SK-N-SH treated with all-trans-retinoic acid at 6 μM for 48 hours (cell line): ENCODE measurements at regions not wholly inside any gene's neighbourhood (a gene's known extent, or its start where the extent isn't known, plus 50 kb on each side); places are given as distances from the start of the nearest gene placed in this dataset.

Experiments
- ATAC-seq: fragments of 200-7000 bp; cut with Tn5 transposase; 3 replicates; pipeline ENCODE4 v1.9.1; 2020; ENCODE audit warnings: mild to moderate bottlenecking, moderate library complexity
- CREB5 ChIP-seq: fragments of 250-450 bp; sonication (Bioruptor Pico); IDR thresholded peaks from 2 replicates; pipeline ENCODE4 v1.5.1; 2020; ENCODE audit warnings: low read depth, mild to moderate bottlenecking, moderate library complexity
- CSDC2 ChIP-seq: fragments of 250-450 bp; sonication (Bioruptor Pico); IDR thresholded peaks from 2 replicates; pipeline ENCODE4 v1.5.0; 2020; ENCODE audit warnings: mild to moderate bottlenecking, moderate library complexity
- CSRNP3 ChIP-seq: fragments of 250-450 bp; sonication (Bioruptor Pico); IDR thresholded peaks from 2 replicates; pipeline ENCODE4 v1.5.1; 2021; ENCODE audit warnings: mild to moderate bottlenecking, moderate library complexity
- ESRRG ChIP-seq: fragments of 250-450 bp; sonication (Bioruptor Pico); IDR thresholded peaks from 2 replicates; pipeline ENCODE4 v1.6.1; 2021; ENCODE audit warnings: mild to moderate bottlenecking
- GLIS3 ChIP-seq: fragments of 250-450 bp; sonication (Bioruptor Pico); IDR thresholded peaks from 2 replicates; pipeline ENCODE4 v1.5.0; 2020; ENCODE audit warnings: mild to moderate bottlenecking, moderate library complexity
- ISL1 ChIP-seq: fragments of 250-450 bp; sonication (Bioruptor Pico); IDR thresholded peaks from 2 replicates; pipeline ENCODE4 v2.1.2; 2022; ENCODE audit warnings: mild to moderate bottlenecking, moderate library complexity
- OSR1 ChIP-seq: fragments of 250-450 bp; sonication (Bioruptor Pico); IDR thresholded peaks from 2 replicates; pipeline ENCODE4 v1.8.0; 2022; ENCODE audit warnings: moderate library complexity, mild to moderate bottlenecking, inconsistent platforms
- PATZ1 ChIP-seq: fragments of 250-450 bp; sonication (Bioruptor Pico); IDR thresholded peaks from 2 replicates; pipeline ENCODE4 v1.8.0; 2020; ENCODE audit warnings: mild to moderate bottlenecking, moderate library complexity, borderline replicate concordance
- POU6F1 ChIP-seq: fragments of 250-450 bp; sonication (Bioruptor Pico); IDR thresholded peaks from 2 replicates; pipeline ENCODE4 v1.8.0; 2021; ENCODE audit warnings: low read depth, mild to moderate bottlenecking, moderate library complexity, borderline replicate concordance
- PPARA ChIP-seq: fragments of 250-450 bp; sonication (Bioruptor Pico); IDR thresholded peaks from 2 replicates; pipeline ENCODE4 v1.5.0; 2020; ENCODE audit warnings: mild to moderate bottlenecking, borderline replicate concordance
- RARB ChIP-seq: fragments of 250-450 bp; sonication (Bioruptor Pico); IDR thresholded peaks from 2 replicates; pipeline ENCODE4 v1.8.0; 2021; ENCODE audit warnings: mild to moderate bottlenecking, moderate library complexity
- SNAI2 ChIP-seq: fragments of 250-450 bp; sonication (Bioruptor Pico); IDR thresholded peaks from 2 replicates; pipeline ENCODE4 v1.5.0; 2020; ENCODE audit warnings: mild to moderate bottlenecking, moderate library complexity
- TOX ChIP-seq: fragments of 250-450 bp; sonication (Bioruptor Pico); IDR thresholded peaks from 2 replicates; pipeline ENCODE4 v1.8.0; 2021; ENCODE audit warnings: mild to moderate bottlenecking, moderate library complexity, borderline replicate concordance
- TSHZ2 ChIP-seq: fragments of 250-450 bp; sonication (Bioruptor Pico); IDR thresholded peaks from 2 replicates; pipeline ENCODE4 v1.5.0; 2020; ENCODE audit warnings: mild to moderate bottlenecking, moderate library complexity
- ZC3H10 ChIP-seq: fragments of 250-450 bp; sonication (Bioruptor Pico); IDR thresholded peaks from 2 replicates; pipeline ENCODE4 v1.5.1; 2021; ENCODE audit warnings: mild to moderate bottlenecking, moderate library complexity
- ZFP3 ChIP-seq: fragments of 250-450 bp; sonication (Bioruptor Pico); IDR thresholded peaks from 2 replicates; pipeline ENCODE4 v1.5.0; 2020; ENCODE audit warnings: mild to moderate bottlenecking, moderate library complexity
- ZFP30 ChIP-seq: fragments of 450-650 bp; formaldehyde crosslinking; IDR thresholded peaks from 2 replicates; pipeline ENCODE4 v1.5.0; 2022; ENCODE audit warnings: mild to moderate bottlenecking, moderate library complexity
- ZNF565 ChIP-seq: fragments of 450-650 bp; formaldehyde crosslinking; conservative IDR thresholded peaks from 2 replicates; pipeline ENCODE4 v1.5.0; 2020; ENCODE audit warnings: low read depth, mild to moderate bottlenecking, moderate library complexity
- ZNF70 ChIP-seq: fragments of 450-650 bp; formaldehyde crosslinking; IDR thresholded peaks from 2 replicates; pipeline ENCODE4 v1.5.0; 2020; ENCODE audit warnings: mild to moderate bottlenecking, moderate library complexity
- ZNF8 ChIP-seq: fragments of 450-650 bp; formaldehyde crosslinking; IDR thresholded peaks from 2 replicates; pipeline ENCODE4 v1.5.0; 2020; ENCODE audit warnings: mild to moderate bottlenecking, moderate library complexity

GRCh38 chr13:103694033-103694432, 627.8 kb upstream of the SLC10A2 start:
- TF ChIP-seq CSRNP3 (CRISPR knock-in tag), result no peak
- no peak for TF ChIP-seq ZC3H10 (CRISPR knock-in tag)
- no peak for TF ChIP-seq ZFP3
- TF ChIP-seq ZNF8 (CRISPR knock-in tag), result no peak
- TF ChIP-seq ZNF70, result no peak
- TF ChIP-seq OSR1 (CRISPR knock-in tag), result no peak
- TF ChIP-seq CSDC2, result no peak
- no peak for TF ChIP-seq ZNF565 (CRISPR knock-in tag)
- TF ChIP-seq PATZ1 (CRISPR knock-in tag), result no peak
- TF ChIP-seq POU6F1 (CRISPR knock-in tag), result no peak
- no peak for TF ChIP-seq ISL1 (CRISPR knock-in tag)
- no peak for ATAC-seq

- ATAC-seq, result no peak
- TF ChIP-seq TSHZ2 (no peak), PPARA (CRISPR knock-in tag) (no peak), ESRRG (CRISPR knock-in tag) (no peak), PATZ1 (CRISPR knock-in tag) (no peak)
Measured at GRCh38 chr13:103692442-103692841, 626.2 kb upstream of the SLC10A2 start.

- no peak for TF ChIP-seq CREB5
Measured at GRCh38 chr13:103676329-103676728, 610.1 kb upstream of the SLC10A2 start.

GRCh38 chr13:103671547-103671946, 605.3 kb upstream of the SLC10A2 start:
- no peak for ATAC-seq
- TF ChIP-seq GLIS3 (CRISPR knock-in tag), result no peak
- no peak for TF ChIP-seq SNAI2 (CRISPR knock-in tag)
- no peak for TF ChIP-seq OSR1 (CRISPR knock-in tag)
- TF ChIP-seq ZFP30 (CRISPR knock-in tag), result no peak
- no peak for TF ChIP-seq TOX (CRISPR knock-in tag)
- no peak for TF ChIP-seq CSDC2
- TF ChIP-seq CSRNP3 (CRISPR knock-in tag), result no peak
- TF ChIP-seq ISL1 (CRISPR knock-in tag), result no peak
- no peak for TF ChIP-seq TSHZ2
- no peak for TF ChIP-seq ZNF565 (CRISPR knock-in tag)
- no peak for TF ChIP-seq ZNF70
- TF ChIP-seq RARB (CRISPR knock-in tag), result no peak

More at GRCh38 chr13:103676329-103676728, 610.1 kb upstream of the SLC10A2 start:
- ATAC-seq, result no peak
